ENCODE measurements at regions not wholly inside any gene's neighbourhood (a gene's known extent, or its start where the extent isn't known, plus 50 kb on each side); places are given as distances from the start of the nearest gene placed in this dataset.

DNA sequence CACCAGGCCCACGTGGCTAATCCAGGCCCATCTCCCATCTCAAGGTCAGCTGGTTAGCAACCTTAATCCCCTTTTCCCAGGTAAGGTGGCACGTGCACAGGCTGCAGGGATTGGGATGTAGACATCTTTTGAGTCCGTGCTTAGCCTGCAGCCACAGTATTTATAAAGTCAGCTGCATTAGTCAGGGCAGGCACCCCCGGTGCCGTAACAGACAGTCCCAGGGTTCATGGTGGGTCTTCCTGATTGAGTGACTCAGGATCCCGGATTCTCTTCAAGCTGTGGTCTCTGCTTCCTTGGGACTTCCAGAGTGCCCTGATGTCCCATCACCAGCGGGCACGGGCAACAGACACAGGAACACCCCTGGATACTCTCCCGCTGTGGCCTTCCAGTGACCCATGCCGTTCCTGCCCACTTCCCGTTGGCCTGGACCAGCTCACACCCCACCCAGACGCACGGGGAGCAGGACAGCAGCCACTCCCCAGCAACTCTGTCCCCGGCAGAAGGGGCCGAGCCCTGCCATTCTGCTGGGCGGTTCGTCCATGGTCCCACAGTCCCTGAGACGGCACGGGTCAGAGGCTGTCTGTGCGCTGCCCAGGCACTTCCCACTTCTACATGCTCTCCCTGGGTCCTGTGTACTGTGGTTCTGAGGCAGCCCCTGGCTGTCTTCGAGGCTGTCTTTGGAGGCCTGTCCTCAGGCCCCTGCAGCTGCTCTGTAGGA, 248.6 kb upstream of the GSE1 start:
- no peak for DNase-seq (ENCODE audit: low read depth, low spot score)
- no peak overlapping the region for H3K27ac ChIP-seq

DNA sequence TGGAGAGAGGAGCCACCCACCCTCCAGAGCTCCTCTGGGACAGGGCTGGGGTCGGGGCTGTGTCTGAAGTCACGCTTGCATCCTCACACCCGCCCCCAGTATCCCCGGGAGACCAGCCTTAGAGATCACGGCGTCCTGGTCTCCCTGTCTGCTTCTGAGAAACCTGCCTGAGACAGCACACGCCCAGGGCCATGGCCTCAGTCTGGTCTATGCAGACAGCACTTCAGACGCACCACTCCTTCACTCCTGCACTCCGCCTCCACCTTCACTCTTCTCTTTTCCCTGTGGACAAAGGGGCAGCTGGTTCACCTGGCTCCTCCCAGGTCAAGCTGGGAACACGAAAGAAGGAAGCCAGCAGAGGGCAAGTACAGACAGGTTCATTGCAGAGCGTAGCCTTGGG, 248.0 kb upstream of the GSE1 start:
- no peak overlapping the region for H3K27ac ChIP-seq
- DNase-seq (ENCODE audit: low read depth, low spot score): no peak

- DNase-seq (ENCODE audit: low read depth, low spot score): no peak
- H3K27ac ChIP-seq: no peak overlapping the region
These were observed 246.9 kb upstream of the GSE1 start for GRCh38 chr16:85366031-85366763.

DNA sequence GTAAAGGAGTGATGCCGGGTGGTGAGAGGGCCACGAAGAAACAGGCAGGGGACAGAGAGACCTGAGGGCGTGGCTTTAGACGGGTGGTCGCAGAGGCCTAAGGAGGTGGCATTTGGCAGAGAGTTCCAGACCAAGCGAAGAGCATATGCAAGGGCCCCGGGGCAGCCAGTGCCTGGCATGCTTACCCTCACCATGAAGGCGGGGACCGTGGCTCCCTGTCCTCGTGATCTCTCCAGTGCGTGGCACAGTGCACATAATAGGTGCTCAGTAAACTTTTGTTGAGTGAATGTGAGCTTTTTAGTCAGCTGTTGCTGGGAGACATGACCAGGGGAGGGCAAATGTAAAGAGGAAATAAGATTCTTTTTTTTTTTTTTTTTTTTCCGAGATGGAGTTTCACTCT, 245.6 kb upstream of the GSE1 start:
- H3K27ac ChIP-seq: no peak overlapping the region
- no peak for DNase-seq (ENCODE audit: low read depth, low spot score)

DNA sequence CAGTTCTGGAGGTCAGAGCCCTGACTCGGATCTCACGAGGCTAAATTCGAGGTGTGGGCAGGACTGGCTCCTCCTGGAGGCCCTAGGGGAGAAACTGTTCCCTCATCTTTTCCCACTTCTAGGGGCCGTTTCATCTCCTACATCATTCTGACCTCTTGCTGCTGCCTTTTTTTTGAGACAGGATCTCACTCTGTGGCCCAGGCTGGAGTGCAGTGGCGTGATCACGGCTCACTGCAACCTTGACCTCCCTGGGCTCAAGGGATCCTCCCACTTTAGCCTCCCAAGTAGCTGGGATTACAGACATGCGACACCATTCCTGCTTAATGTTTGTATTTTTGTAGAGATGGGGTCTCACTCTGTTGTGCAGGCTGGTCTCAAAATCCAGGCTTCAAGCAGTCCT, 244.1 kb upstream of the GSE1 start:
- no peak overlapping the region for H3K27ac ChIP-seq

DNA sequence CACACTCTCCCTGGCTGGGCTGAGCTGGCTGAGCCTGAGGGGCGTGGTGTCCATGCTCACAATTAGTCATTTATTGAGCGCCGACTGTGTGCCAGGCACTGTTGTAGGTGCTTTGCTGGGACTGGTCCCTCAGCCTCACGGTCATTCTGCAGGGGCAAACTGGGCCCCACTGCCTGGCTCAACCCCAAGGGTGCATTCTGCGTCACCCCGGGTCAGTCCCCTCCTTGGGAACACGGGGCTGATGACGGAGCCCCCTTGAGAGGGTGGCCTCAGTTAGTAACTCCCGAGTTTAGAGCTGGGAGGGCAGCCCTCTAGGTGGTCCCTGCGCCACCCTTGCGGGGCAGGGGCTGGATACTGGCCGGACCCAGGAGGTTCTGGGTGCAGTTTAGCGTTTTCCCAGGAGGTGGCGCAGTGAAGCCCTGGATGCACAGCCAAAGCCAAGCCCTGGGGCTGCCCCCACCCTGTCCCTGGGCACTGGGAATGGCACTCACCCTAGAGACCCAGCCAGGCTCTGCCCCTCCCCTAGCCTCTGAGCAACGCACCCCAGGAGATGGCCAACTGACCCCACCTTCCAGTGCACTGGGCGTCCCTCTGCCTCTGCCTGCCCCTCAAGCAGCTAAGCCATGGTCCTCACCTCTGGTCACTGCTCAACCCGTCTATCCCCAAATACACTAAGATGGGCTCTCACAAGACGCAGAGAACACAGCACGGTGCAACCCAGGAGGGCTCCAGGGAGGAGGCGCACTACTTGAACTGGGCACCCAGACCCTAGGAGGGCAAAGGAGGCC, 243.2 kb upstream of the GSE1 start:
- no peak overlapping the region for H3K27ac ChIP-seq
- DNase-seq (ENCODE audit: low read depth, low spot score): no peak

More for the DNA sequence above, 244.1 kb upstream of the GSE1 start:
- DNase-seq (ENCODE audit: low read depth, low spot score): no peak

DNA sequence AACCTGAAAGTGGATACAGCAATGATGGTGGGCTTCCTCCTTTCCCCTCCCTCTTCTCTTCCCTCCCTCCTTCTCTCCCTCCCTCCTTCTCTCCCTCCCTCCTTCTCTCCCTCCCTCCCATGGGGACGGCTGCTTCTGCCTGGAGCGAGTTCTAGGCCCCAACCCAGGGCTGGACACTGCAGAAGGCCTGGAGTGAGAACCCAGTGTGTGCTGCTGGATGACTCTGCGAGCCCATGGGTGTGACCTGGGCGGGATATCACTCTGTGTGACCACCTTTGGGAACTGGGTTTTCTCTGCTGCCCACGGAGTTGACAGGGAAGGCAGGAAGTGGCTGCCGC, 242.6 kb upstream of the GSE1 start:
- no peak for DNase-seq (ENCODE audit: low read depth, low spot score)
- no peak overlapping the region for H3K27ac ChIP-seq

GRCh38 chr16:85370881-85371651, 242.1 kb upstream of the GSE1 start:
- DNase-seq (ENCODE audit: low read depth, low spot score): no peak
- no peak overlapping the region for H3K27ac ChIP-seq

DNA sequence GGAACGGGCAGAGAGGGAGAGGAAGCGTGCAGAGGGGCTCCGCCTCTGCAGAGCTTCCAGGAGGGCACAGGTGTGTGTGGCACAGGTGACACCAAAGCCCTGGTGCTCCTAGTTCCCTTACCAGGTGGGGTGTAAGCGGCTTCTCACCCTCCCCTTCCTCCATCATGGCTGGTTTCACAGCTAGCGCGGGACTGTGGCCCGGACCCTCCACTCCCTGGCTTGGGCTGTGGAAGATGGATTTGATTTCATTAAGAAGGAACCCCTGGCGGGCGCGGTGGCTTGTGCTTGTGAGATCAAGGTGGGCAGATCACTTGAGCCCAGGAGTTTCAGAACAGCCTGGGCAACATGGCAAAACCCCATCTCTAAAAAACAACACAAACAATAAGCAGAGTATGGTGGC, 241.2 kb upstream of the GSE1 start:
- H3K27ac ChIP-seq: no peak overlapping the region

DNA sequence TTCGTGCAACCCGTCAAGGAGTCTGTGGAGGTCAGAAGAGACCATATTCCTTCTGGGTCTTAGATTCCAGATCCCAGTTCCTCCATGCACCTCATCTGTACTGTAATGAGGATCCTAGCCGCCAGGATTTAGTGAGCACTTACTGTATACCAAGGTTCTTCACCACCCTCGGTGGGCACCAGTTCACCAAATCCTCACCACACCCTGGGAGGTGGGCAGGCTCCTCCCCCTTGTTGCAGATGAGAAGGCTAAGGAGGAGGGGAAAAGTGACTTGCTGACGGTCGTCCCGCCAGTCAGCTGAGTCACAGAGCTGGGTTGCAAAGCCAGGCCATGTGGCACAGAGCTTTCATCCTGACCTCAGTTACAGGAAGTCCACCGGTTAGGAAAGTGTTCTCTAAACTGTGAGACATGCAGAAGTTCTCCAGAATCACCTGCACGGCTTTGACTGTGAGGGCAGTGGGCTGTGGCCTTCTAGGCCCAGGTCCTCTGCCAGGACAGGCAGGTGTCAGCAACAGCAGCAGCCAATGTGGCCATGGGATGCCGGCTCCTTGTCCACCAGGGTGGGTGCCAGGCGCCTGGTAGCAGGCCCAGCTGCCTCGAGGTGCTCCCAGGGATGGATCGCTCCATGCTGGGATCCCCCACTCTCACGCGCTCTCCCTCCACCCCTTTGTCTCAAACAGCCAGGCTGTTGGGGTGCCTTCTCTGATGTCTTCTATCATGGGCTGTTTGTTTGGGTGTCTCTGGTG, 240.3 kb upstream of the GSE1 start:
- DNase-seq (ENCODE audit: low read depth, low spot score): no peak
- no peak overlapping the region for H3K27ac ChIP-seq

More for the DNA sequence above, 241.2 kb upstream of the GSE1 start:
- DNase-seq (ENCODE audit: low read depth, low spot score): no peak

- no peak for DNase-seq (ENCODE audit: low read depth, low spot score)
- H3K27ac ChIP-seq: no peak overlapping the region
These were observed 239.2 kb upstream of the GSE1 start for GRCh38 chr16:85373741-85374570.

GRCh38 chr16:85374571-85374872, 238.6 kb upstream of the GSE1 start:
- DNase-seq (ENCODE audit: low read depth, low spot score): no peak
- no peak overlapping the region for H3K27ac ChIP-seq

DNA sequence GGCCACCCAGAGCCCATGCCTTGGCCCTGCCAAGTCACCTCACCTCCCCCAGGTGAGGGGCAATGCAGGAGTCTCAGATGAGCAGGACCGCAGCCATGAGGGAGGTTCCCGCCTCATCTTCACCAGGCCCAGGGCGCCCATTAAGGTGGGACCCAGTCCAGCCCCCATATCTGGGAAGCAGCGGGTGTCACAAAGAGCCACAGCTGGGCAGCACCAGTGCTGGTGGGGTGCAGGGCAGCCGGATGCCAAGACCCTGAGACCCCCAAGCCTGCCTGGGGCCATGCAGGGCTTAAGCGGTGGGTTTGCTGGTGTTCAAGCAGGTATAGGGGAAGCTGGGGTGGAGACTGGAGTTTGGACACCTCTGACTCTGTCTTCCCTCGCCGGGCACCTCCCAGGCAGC, 237.8 kb upstream of the GSE1 start:
- no peak for DNase-seq (ENCODE audit: low read depth, low spot score)
- no peak overlapping the region for H3K27ac ChIP-seq

GRCh38 chr16:85376292-85377095, 236.6 kb upstream of the GSE1 start:
- no peak overlapping the region for H3K27ac ChIP-seq
- DNase-seq (ENCODE audit: low read depth, low spot score): no peak

GRCh38 chr16:85377388-85378144, 235.6 kb upstream of the GSE1 start:
- DNase-seq (ENCODE audit: low read depth, low spot score): no peak
- H3K27ac ChIP-seq: no peak overlapping the region

DNA sequence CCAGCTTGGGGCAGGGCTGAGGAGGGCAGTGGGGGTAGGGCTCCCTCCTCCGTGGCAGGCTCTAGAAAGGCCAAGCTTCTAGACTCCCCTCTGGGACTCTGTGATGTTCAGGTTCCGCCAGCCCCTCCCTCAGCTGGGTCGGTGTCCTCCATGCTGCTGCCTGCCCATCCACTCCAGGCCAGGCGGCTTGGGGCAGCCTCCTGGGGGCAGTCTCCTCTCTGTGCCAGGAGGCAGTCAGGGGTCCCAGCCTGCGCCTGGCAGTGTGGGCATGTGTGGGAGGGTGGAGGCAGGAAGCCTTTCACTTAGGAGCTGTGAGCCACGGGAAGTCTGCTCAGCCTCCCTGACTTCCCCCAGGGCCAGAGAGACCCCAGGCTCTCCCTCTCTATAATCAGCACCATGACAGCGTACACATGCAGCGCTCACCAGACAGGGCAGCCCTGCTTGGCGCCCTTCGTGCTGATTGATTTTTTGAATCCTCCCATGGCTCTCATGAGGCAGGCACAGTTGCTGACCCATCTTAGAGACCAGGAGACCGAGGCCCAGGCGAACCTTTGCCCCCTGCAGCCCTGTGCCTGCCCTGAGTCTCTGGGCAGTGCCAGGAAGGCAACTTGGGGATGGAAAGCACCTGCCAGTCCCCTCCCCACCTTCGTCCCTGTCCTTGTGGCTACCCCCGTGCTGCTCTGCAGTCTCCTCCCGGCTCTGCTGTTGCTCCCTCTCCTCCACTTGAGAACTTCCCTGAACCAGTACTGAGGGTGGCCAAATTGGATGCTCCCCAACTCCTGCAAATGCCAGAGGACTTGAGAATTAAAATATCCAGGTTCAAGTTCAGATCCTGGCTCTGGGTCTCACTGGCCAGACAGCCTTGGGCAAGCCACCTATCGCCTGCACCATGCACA, 234.7 kb upstream of the GSE1 start:
- no peak for DNase-seq (ENCODE audit: low read depth, low spot score)
- H3K27ac ChIP-seq: no peak overlapping the region
